H54 (cell line): ENCODE measurements at regions not wholly inside any gene's neighbourhood (a gene's known extent, or its start where the extent isn't known, plus 50 kb on each side); places are given as distances from the start of the nearest gene placed in this dataset.
"Not testable (repeated sequence)": the region's sequence is repeated elsewhere in the genome, so short reads cannot be mapped to it uniquely, and the experiment has no call there.

Experiments used
- DNase-seq: peaks from one replicate; pipeline ENCODE4 v3.0.0; 2011; ENCODE audit warnings: low spot score, mixed read lengths; ENCODE audit not compliant: insufficient read length
- FAIRE-seq: peaks from 3 replicates; lab custom pipeline; 2011; peaks lifted over from hg19 to GRCh38; lab: Jason Lieb, UNC
- POLR2A ChIP-seq: IDR thresholded peaks from 2 replicates; pipeline ENCODE4 v1.6.1; 2011; ENCODE audit warnings: low read depth, mild to moderate bottlenecking, low read length

- FAIRE-seq (no peak), DNase-seq (no peak)
- TF ChIP-seq POLR2A: no peak
Measured at GRCh38 chr1:177891809-177892208, 78.0 kb downstream of the SEC16B start.

- FAIRE-seq (no peak), DNase-seq (no peak)
- TF ChIP-seq POLR2A: no peak
Measured at GRCh38 chr1:177890479-177890878, 79.4 kb downstream of the SEC16B start.

- no peak for FAIRE-seq
- no peak for DNase-seq
- no peak for TF ChIP-seq POLR2A
Measured at GRCh38 chr1:177884479-177885021, 85.3 kb downstream of the SEC16B start.

- FAIRE-seq: no peak
- TF ChIP-seq POLR2A: no peak
- DNase-seq: no peak
Measured at GRCh38 chr1:177883581-177883980, 86.3 kb downstream of the SEC16B start.

GRCh38 chr1:177880339-177880891 lies 89.4 kb downstream of the SEC16B start:
- FAIRE-seq (no peak), DNase-seq (no peak)
- TF ChIP-seq POLR2A: no peak

DNA sequence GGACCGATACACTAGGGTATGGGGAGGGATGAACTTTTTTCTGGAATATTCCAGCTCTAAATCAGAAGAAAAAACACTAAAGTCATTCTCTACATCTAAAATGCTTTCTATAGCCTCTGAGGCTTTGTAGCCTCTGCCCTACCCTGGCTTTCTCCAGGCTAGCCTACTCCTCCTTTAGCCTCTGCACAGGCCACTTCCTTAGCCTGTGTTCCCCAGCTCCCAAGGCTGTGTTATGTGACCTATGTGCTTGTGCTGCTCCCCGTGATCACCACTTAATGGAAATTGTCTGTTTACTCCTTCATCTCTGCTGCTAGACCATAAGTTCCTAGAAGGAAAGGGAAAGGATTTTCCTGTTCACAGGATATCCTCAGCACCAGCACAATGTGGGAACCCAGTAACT lies 92.8 kb downstream of the SEC16B start:
- FAIRE-seq: no peak
- TF ChIP-seq POLR2A: no peak
- DNase-seq: no peak

GRCh38 chr1:177873238-177873637 lies 96.6 kb downstream of the SEC16B start:
- no peak for TF ChIP-seq POLR2A
- DNase-seq (peak; percentile 6), FAIRE-seq (peak; percentile 43)

DNA sequence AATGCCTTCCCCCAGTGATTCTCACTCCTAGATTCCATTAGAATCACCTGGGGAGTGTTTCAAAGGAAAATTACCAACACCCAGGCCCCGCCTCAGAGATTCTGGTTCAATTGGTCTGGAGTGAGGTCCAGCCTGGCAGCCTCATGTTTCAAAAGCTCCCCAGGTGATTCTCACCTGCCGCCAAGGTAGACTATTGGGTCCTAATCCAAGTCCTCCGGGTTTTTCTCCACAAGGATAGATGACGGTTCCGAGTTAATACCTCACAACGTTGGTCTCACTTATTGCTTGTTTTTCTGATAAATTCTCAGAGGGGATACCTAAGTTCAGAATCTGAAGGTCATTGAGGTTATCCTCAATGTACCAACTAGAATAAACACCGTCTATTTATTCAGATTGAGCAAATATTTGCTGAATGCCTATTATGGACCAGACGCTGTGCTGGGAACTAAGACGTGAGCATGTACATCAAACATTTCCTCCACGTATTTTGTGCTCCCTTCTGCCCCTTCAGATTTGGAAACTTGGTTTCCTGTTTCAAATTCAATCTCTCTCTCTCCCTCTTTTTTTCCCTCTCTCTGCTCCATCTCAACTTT lies 97.5 kb downstream of the SEC16B start:
- FAIRE-seq (no peak), DNase-seq (no peak)
- TF ChIP-seq POLR2A: no peak

- no peak for FAIRE-seq
- no peak for TF ChIP-seq POLR2A
- DNase-seq: no peak
Measured at GRCh38 chr1:177871613-177872307, 98.1 kb downstream of the SEC16B start.

DNA sequence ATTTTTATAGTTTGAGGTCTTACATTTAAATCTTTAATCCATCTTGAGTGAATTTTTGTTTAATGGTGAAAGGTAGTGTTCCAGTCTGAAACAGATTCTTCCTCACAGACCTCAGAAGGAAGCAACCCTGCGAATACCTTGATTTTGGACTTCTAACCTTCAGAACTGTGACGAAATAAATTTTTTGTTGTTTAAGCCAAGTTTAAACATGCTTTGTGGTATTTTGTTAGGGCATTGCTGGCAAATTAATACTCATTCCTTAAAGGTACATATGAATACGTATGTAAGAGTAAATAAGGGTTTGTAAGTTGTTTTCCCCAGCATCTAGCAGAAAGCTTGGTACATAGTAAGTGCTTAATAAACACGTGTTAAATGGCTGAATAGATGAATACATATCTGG lies 100.3 kb downstream of the SEC16B start:
- DNase-seq (no peak), FAIRE-seq (no peak)
- no peak for TF ChIP-seq POLR2A

DNA sequence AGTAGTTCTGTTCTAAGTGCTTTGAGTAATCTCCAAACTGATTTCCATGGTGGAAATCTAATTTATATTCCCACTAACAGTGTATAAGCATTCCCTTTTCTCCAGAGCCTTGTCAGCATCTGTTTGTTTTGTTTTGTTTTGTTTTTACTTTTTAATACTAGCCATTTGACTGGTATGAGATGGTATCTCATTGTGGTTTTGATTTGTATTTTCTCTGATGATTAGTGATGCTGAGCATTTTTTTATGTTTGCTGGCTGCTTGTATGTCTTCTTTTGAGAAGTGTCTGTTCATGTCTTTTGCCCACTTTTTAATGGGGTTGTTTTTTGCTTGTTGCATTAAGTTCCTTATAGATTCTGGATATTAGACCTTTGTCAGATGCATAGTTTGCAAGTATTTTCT lies 100.8 kb downstream of the SEC16B start:
- not testable (repeated sequence) for DNase-seq, FAIRE-seq

DNA sequence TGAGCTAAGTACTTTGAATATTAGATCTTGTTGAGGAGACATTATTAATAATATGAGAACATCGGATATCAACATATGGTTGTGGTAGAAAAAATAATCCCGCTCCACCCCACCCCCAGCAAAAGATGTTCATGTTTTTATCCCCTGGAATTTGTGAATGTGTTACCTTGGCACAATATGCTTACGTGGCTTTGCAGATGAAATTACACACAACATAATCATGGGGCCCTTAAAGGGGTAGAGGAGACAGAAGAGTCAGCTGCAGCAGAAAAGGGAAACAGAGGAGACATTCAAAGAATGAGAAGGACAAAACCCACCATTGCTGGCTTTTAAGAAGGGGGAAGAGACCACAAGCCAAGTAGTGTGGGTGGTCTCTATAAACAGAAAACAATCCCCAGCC lies 104.1 kb downstream of the SEC16B start:
- no peak for DNase-seq
- FAIRE-seq: no peak

GRCh38 chr1:177864538-177865305 lies 105.1 kb downstream of the SEC16B start:
- DNase-seq: no peak
- no peak for FAIRE-seq
- no peak for TF ChIP-seq POLR2A

More for the DNA sequence above, 104.1 kb downstream of the SEC16B start:
- TF ChIP-seq POLR2A: no peak

- TF ChIP-seq POLR2A: no peak
- FAIRE-seq (no peak), DNase-seq (no peak)
Measured at GRCh38 chr1:177863796-177864195, 106.1 kb downstream of the SEC16B start.

DNA sequence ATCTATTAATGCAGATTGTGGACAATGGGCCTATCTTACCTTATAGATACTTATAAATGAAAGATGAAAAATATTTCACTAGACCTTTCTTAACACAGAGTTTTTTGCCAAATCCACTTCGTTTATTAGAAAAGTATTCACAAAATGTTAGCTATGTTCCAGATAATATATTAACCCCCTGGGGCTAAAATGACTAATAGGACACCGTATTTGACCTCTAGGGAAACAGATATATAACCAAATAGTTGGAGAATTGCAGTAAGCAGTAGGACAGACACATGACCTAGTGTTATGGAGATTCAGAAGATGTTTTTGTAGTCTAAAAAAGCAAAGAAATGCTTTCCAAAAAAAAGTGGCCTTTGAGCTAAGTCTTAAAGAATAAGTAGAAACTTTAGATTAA lies 106.9 kb downstream of the SEC16B start:
- no peak for DNase-seq
- no peak for TF ChIP-seq POLR2A
- FAIRE-seq: no peak
